ENCODE measurements at regions not wholly inside any gene's neighbourhood (a gene's known extent, or its start where the extent isn't known, plus 50 kb on each side); places are given as distances from the start of the nearest gene placed in this dataset.

DNA sequence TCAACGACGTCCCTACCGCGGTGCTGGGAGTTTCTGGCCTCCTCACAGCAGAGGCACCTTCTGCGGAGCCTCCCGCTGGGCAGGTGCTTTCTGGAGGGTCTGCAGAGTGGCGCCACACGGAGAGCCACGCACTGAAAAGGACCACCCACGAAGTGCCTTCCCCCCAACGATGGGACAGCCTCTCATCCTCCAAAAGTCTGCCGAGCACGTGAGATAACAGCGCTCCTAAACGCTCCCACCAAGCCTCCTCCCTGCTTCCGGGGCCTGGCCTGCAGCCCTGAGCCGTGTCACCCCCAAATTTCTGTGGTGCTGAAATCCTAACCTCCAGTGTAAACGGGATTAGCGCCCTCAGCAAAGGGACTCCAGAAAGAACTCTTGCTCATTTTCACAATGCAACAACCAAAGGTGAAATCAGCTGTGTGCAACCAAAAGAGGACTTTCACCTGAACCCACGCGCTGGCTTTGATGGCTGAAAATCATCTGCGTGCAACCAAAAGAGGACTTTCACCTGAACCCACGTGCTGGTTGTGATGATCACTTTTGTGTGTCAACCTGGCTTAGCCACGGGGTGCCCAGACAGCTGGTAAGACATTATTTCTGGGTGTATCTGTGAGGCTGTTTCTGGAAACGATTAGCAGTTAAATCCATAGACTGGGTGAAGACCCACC is 924.6 kb downstream of the BRD1 start:
- TF ChIP-seq CTCF (IDR thresholded peaks at IDR 0.05) (no peak), POLR2A (IDR thresholded peaks at IDR 0.05) (no peak)

Data from heart left ventricle (tissue), 13 donors.